ENCODE measurements at regions not wholly inside any gene's neighbourhood (a gene's known extent, or its start where the extent isn't known, plus 50 kb on each side); places are given as distances from the start of the nearest gene placed in this dataset.

- H3K9me3 ChIP-seq (ENCODE audit: control insufficient read depth in 1 of 2, insufficient read depth in 1 of 2, low read depth in 1 of 2, low read length in 2 of 2) = peaks cover 5 to 48% of the 10 kb centered on the region in 2 experiments; a peak in 2 of 4 replicates
- TF ChIP-seq FOSL1 (IDR thresholded peaks at IDR 0.05; ENCODE audit: low read depth) = no peak
- intact Hi-C loops (cut with micrococcal nuclease) = no loop called here
- H2AFZ ChIP-seq (ENCODE audit: low read depth, low read length, poor library complexity, severe bottlenecking) = no peak overlapping the region
- DNase-seq (ENCODE audit: low read depth, low spot score) = no peak
- POLR2A ChIA-PET = no interaction called here
- ATAC-seq = no peak
- no peaks in the 10 kb centered on the region for H3K4me1 ChIP-seq (ENCODE audit: control insufficient read depth in 1 of 2, insufficient read depth in 2 of 2, low read length in 2 of 2)
- H3K27me3 ChIP-seq (ENCODE audit: insufficient read depth, low read length) = no peaks in the 10 kb centered on the region
- H4K20me1 ChIP-seq (ENCODE audit: insufficient read depth) = no peaks in the 10 kb centered on the region
- no peaks in the 10 kb centered on the region for H3K79me2 ChIP-seq (ENCODE audit: insufficient read depth, low read length)
- no peaks in the 10 kb centered on the region for H3K36me3 ChIP-seq (ENCODE audit: control insufficient read depth in 1 of 2, insufficient read depth in 2 of 2, low read length in 2 of 2)
- no peak overlapping the region for H3K4me2 ChIP-seq (ENCODE audit: low read length)
- H3K9ac ChIP-seq (ENCODE audit: low read length) = no peak overlapping the region
- no peak overlapping the region for H3K4me3 ChIP-seq (replicated peaks in 1 of 2; ENCODE audit: low read depth in 1 of 2, low read length in 2 of 2)
- H3K9me2 ChIP-seq (ENCODE audit: insufficient read depth) = no peaks in the 10 kb centered on the region
- no TSS peak for BruUV-seq (replicated peaks)
- RAD21 ChIA-PET (ENCODE audit: low non-redundant PET in 1 of 2, low total read pairs in 2 of 2, uncharacterized antibody in 2 of 2, unreplicated experiment in 2 of 2) = no interaction called here
- CTCF ChIA-PET = no interaction called here
- no peak overlapping the region for H3K27ac ChIP-seq (ENCODE audit: low read depth, low read length)
Measured at GRCh38 chr22:34476762-34477161, 556.5 kb upstream of the LARGE1 start.

GRCh38 chr22:34481090-34481489 lies 560.8 kb upstream of the LARGE1 start:
- H3K27me3 ChIP-seq (ENCODE audit: insufficient read depth, low read length) = no peaks in the 10 kb centered on the region
- POLR2A ChIA-PET = no interaction called here
- no peaks in the 10 kb centered on the region for H4K20me1 ChIP-seq (ENCODE audit: insufficient read depth)
- DNase-seq (ENCODE audit: low read depth, low spot score) (no peak), ATAC-seq (no peak)
- H3K79me2 ChIP-seq (ENCODE audit: insufficient read depth, low read length) = no peaks in the 10 kb centered on the region
- no peak overlapping the region for H3K27ac ChIP-seq (ENCODE audit: low read depth, low read length)
- H3K36me3 ChIP-seq (ENCODE audit: control insufficient read depth in 1 of 2, insufficient read depth in 2 of 2, low read length in 2 of 2) = no peaks in the 10 kb centered on the region
- no peak overlapping the region for H3K4me2 ChIP-seq (ENCODE audit: low read length)
- intact Hi-C loops (cut with micrococcal nuclease) = no loop called here
- no peak overlapping the region for H3K9ac ChIP-seq (ENCODE audit: low read length)
- RAD21 ChIA-PET (ENCODE audit: low non-redundant PET in 1 of 2, low total read pairs in 2 of 2, uncharacterized antibody in 2 of 2, unreplicated experiment in 2 of 2) = no interaction called here
- CTCF ChIA-PET = no interaction called here
- TF ChIP-seq FOSL1 (IDR thresholded peaks at IDR 0.05; ENCODE audit: low read depth) (no peak), REST (IDR thresholded peaks at IDR 0.05; ENCODE audit: low read depth) (no peak), ELF1 (IDR thresholded peaks at IDR 0.05; ENCODE audit: borderline replicate concordance, low read depth) (no peak), ZNF274 (IDR thresholded peaks at IDR 0.05; ENCODE audit: low read depth, low read length) (no peak)
- BruUV-seq (replicated peaks) = no TSS peak
- peaks cover 3 to 28% of the 10 kb centered on the region in 2 experiments; a peak in 2 of 4 replicates for H3K9me3 ChIP-seq (ENCODE audit: control insufficient read depth in 1 of 2, insufficient read depth in 1 of 2, low read depth in 1 of 2, low read length in 2 of 2)
- H3K9me2 ChIP-seq (ENCODE audit: insufficient read depth) = no peaks in the 10 kb centered on the region
- no peak overlapping the region for H3K4me3 ChIP-seq (replicated peaks in 1 of 2; ENCODE audit: low read depth in 1 of 2, low read length in 2 of 2)
- H2AFZ ChIP-seq (ENCODE audit: low read depth, low read length, poor library complexity, severe bottlenecking) = no peak overlapping the region
- H3K4me1 ChIP-seq (ENCODE audit: control insufficient read depth in 1 of 2, insufficient read depth in 2 of 2, low read length in 2 of 2) = no peaks in the 10 kb centered on the region
